ENCODE measurements at regions not wholly inside any gene's neighbourhood (a gene's known extent, or its start where the extent isn't known, plus 50 kb on each side); places are given as distances from the start of the nearest gene placed in this dataset.
"Not testable (repeated sequence)": the region's sequence is repeated elsewhere in the genome, so short reads cannot be mapped to it uniquely, and the experiment has no call there.

DNA sequence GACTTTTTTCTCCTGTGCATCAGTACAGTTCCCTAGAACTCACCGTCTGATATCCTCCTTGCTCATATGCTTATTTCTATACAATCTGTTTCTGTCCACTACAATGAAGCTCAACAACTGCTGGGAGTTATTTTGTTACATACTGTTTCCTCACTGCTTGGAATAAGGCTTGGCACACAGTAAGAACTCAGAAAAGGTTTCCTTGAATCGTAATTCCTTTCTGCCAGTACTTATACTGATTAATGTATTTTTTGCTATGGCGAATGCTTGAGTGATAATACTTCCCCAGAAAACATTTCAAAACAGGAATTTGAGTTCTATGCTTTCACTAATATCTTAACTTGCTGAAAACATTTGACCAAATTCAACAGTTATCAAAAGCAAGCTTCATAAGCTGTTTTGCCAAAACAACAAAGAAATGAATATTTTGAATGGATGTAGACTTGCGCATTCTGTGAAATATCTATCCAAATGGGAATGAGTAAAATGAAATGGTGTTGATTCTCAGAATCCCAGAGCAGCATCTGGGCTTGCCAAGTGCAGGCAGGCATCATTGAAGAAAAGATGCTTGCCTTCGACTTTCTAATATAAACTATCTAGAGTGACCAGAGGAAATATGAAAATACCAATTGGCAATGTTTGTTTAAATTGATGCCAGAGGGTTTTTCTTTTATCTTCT, 286.3 kb downstream of the RAP2B start:
- DNase-seq: no peak

DNA sequence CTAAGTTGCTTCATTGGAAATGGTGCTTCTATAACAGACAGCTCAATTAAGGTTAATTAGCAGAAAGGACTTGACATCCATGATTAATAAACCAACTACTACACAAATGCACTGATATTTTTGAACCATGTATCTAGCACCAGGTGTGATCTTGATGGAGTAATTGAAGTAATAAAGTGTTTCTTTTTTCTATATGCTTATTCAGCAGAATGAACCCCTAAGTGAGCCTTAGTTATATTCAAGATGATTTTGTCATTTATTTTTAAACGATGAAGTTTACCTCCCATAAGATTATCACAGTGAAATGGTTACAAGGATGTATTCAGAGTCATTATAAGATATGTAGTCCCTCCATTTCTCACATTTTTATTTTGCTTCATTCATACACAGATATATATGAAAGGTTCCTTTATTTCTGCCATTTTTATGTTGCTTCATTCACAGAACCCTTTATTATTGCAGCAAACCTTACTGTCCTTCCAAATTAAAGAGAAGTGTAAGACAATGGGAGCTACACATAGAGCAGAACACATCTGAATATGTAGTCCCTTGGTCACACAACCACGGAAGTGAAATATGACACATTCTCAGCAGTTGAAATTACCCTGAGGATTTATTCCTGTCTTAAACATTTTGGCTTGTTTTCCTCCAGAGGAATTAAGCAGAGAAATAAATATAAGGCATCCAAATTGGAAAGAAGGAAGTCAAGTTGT, 295.0 kb downstream of the RAP2B start:
- DNase-seq: no peak

- no peak for DNase-seq
Measured at GRCh38 chr3:153458881-153459280, 296.9 kb downstream of the RAP2B start.

DNA sequence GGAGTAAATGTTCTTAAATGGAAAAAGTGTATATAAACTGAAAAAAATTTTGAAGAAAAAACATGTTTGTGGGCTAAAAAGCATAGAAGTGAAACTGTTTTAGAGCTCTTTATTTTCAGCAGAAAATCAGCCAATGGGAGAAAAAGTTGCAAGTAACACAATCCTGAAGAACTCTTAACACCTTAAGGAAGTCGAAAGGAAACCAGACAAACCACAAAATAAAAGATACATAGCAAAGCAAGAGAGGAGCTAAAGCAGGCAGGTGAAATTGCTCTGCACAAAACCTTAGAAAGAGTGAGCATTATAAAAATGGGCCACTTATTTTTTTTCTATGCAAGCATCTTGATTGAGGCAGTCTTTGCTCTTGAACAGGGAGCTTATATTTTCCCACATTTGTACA, 300.5 kb downstream of the RAP2B start:
- no peak for DNase-seq

GRCh38 chr3:153463895-153464294, 301.9 kb downstream of the RAP2B start:
- DNase-seq: no peak

DNA sequence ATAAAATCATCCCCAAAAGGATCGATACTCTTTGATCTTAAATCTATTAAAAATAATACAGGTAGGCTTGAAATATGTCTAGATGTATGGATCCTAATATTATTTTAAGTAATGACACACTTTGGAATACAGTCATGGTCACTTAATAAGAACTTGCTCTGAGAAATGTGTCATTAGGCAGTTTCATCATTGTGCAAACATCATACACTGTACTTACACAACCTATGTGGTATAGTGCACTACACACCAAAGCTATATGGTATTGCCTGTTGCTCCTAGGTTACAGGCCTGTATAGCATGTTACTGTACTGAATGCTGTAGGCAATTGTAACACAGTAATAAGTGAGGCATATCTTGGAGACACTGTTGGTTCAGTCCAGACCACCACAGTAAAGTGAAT, 307.1 kb downstream of the RAP2B start:
- no peak for DNase-seq

DNA sequence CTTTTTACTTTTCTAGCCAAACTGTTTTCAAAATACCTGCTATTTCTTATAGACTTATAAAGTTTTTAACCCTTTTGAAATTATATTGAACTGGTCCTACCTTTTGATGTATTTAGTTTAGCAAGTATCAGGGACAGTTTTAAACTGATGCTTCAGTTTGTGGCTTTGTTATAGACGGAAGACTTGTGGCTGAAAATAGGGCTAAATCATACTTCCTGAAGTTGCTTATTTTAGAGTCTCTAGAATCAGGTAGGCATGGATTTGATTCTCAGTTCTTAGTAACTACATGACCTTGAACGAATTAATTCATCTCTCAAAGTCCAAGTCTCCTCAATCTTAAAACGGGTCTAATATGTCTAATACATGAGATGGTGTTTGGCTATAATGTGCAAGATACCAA, 322.8 kb downstream of the RAP2B start:
- DNase-seq: no peak

GRCh38 chr3:153495422-153495821, 333.4 kb downstream of the RAP2B start:
- DNase-seq: no peak

DNA sequence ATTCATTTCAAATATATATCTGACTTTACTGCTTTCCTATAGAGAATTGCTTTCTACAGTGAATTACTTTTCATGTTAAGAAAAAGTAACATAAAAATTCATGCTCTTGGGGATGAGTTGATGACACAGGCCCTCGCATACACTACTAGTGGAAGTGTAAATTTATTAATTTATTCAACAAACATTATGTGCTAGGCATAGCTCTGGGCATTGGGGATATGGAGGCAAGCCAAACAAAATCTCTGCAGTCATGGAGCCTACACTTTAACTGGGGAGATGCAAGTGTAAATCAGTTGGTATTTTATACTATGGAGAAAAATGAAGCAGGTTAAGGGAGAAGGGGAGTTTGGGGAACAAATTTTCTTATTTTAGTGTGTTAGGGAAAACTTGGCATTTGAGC, 340.7 kb downstream of the RAP2B start:
- no peak for DNase-seq

GRCh38 chr3:153503873-153504272, 341.8 kb downstream of the RAP2B start:
- DNase-seq: no peak

- not testable (repeated sequence) for DNase-seq
Measured at GRCh38 chr3:153506205-153506604, 344.2 kb downstream of the RAP2B start.

DNA sequence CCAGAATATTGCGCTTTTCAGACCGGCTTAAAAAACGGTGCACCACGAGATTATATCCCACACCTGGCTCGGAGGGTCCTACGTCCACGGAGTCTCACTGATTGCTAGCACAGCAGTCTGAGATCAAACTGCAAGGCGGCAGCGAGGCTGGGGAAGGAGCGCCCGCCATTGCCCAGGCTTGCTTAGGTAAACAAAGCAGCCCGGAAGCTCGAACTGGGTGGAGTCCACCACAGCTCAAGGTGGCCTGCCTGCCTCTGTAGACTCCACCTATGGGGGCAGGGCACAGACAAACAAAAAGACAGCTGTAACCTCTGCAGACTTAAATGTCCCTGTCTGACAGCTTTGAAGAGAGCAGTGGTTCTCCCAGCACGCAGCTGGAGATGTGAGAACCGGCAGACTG, 344.7 kb downstream of the RAP2B start:
- not testable (repeated sequence) for DNase-seq

- peak; percentile 9 for DNase-seq
Measured at GRCh38 chr3:153513236-153513635, 351.2 kb downstream of the RAP2B start.

- no peak for DNase-seq
Measured at GRCh38 chr3:153528473-153528872, 366.4 kb downstream of the RAP2B start.

- no peak for DNase-seq
Measured at GRCh38 chr3:153539263-153539662, 377.2 kb downstream of the RAP2B start.

DNA sequence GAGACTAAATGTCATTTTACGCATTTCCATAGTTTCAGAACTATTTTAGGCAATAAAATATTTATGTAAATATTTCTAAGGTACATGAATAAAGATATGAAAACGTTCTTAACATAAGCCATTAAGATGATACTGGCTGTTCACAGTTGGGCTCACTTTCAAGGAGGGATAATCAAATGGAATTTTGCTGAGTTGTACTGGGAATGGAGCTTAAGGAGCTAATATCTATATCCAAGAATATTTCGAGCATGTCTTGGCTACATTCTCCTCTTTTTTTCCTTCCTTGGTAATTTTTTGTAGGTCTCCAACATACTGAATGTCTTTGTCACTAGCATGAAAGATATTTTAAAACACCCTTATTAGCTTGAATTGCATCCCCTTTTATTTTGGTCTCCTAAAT, 383.4 kb downstream of the RAP2B start:
- DNase-seq: no peak

DNA sequence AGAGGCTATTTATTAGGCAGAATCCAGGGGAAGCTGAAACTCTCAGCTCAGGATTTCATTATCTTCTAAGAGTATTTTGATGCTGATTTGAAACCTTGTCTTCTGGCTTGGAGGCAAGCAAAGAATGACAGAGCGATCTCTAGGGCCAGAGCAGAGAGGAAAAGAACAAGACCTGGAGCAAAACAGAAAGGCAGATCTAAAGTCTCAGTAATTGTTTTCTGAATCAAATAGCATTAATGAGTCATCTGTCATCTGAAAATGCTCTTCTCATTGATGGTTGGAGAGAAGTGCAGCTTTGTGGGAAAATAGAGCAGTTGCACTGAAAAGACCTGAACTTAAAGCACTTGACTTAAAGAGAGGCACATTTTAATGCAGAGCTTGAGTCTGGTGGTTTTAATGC, 385.9 kb downstream of the RAP2B start:
- DNase-seq: no peak

GRCh38 chr3:153549686-153550085, 387.7 kb downstream of the RAP2B start:
- DNase-seq: not testable (repeated sequence)

DNA sequence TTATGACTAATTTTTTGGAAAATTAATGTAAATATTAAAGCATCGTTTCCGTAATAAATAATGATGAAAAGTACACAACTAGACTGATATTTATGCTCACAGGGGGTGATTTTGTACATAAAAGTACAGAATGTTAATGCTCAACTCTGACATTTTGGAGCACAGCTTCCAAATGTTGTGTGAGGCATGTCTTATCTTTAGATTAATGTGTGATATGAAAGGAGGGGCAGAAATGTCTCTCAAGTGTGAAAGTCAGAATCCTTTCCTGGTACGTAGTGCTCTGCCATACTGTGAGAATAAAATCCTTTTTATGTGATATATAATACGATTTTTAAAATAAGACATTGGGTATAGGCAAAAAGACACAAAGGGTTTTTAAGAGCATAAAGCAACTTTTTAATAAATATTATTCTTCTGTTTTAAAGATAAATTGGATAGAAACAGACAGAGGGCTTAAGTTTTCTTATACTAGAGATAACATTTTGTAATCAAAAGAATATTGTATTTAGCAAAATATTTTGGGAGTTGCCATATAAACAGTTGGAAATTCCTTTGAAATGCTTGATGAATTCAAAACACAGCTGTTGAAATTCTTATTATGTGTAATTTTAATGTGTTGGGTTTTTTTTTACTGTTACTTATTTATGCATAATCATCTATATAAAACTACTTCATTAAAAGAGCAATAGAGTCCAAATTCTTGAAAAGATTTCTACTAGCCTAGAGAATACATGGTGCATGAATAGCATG, 389.7 kb downstream of the RAP2B start:
- no peak for DNase-seq

GRCh38 chr3:153552887-153553604, 391.0 kb downstream of the RAP2B start:
- DNase-seq: no peak

GRCh38 chr3:153553605-153553945, 391.5 kb downstream of the RAP2B start:
- DNase-seq: no peak

- DNase-seq: no peak
Measured at GRCh38 chr3:153555919-153556318, 393.9 kb downstream of the RAP2B start.

- not testable (repeated sequence) for DNase-seq
Measured at GRCh38 chr3:153559366-153559765, 397.3 kb downstream of the RAP2B start.
